ENCODE measurements at regions not wholly inside any gene's neighbourhood (a gene's known extent, or its start where the extent isn't known, plus 50 kb on each side); places are given as distances from the start of the nearest gene placed in this dataset.

- TF ChIP-seq EGR1 (IDR thresholded peaks at IDR 0.05) = no peak
- TF ChIP-seq YY1 (IDR thresholded peaks at IDR 0.05; ENCODE audit: low read depth) = no peak
These were observed 338.1 kb downstream of the ACTR3B start for GRCh38 chr7:153097511-153098201.
